KMS-11 (cell line): ENCODE measurements at regions not wholly inside any gene's neighbourhood (a gene's known extent, or its start where the extent isn't known, plus 50 kb on each side); places are given as distances from the start of the nearest gene placed in this dataset.

Experiments used
- H2AFZ ChIP-seq: fragments of 200-600 bp; sonication (generic); 2 replicates; pipeline ENCODE4 v1.6.1; 2016; ENCODE audit warnings: antibody characterized with exemption, mixed run types, low read depth
- H3K27ac ChIP-seq: fragments of 200-600 bp; sonication (generic); 2 replicates; pipeline ENCODE4 v1.6.1; 2016; ENCODE audit warnings: mild to moderate bottlenecking, mixed run types
- H3K27me3 ChIP-seq: fragments of 200-600 bp; sonication (generic); 2 replicates; pipeline ENCODE4 v1.6.1; 2017; ENCODE audit warnings: mild to moderate bottlenecking, low read depth, mixed run types, moderate library complexity; ENCODE audit not compliant: insufficient read depth
- H3K36me3 ChIP-seq: fragments of 200-600 bp; sonication (generic); 2 replicates; pipeline ENCODE4 v1.6.1; 2017; ENCODE audit warnings: mild to moderate bottlenecking, mixed run types; ENCODE audit not compliant: insufficient read depth
- H3K4me1 ChIP-seq: fragments of 200-600 bp; sonication (generic); 2 replicates; pipeline ENCODE4 v1.6.1; 2016; ENCODE audit warnings: mild to moderate bottlenecking, low read depth, mixed run types; ENCODE audit not compliant: poor library complexity, severe bottlenecking
- H3K4me2 ChIP-seq: fragments of 200-600 bp; sonication (generic); 2 replicates; pipeline ENCODE4 v1.7.0; 2016; ENCODE audit warnings: mild to moderate bottlenecking, mixed run types
- H3K4me3 ChIP-seq: fragments of 200-600 bp; sonication (generic); IDR thresholded peaks from 2 replicates; pipeline ENCODE4 v1.6.1; 2017; ENCODE audit warnings: low read depth, low read length, mixed read lengths; ENCODE audit not compliant: insufficient read depth
- H3K79me2 ChIP-seq: fragments of 200-600 bp; sonication (generic); 2 replicates; pipeline ENCODE4 v1.6.1; 2016; ENCODE audit warnings: low read depth, mixed run types; ENCODE audit not compliant: insufficient read depth
- H3K9ac ChIP-seq: fragments of 200-600 bp; sonication (generic); 2 replicates; pipeline ENCODE4 v1.6.1; 2016; ENCODE audit warnings: mild to moderate bottlenecking, mixed run types
- H4K20me1 ChIP-seq: fragments of 200-600 bp; sonication (generic); 2 replicates; pipeline ENCODE4 v1.6.1; 2016; ENCODE audit warnings: mild to moderate bottlenecking, mixed run types; ENCODE audit not compliant: insufficient read depth
- CTCF ChIP-seq: fragments of 200-600 bp; sonication (generic); conservative IDR thresholded peaks from 2 replicates; pipeline ENCODE4 v1.6.1; 2017; ENCODE audit warnings: low read depth, mild to moderate bottlenecking, antibody characterized with exemption, low read length, moderate library complexity, mixed read lengths

GRCh38 chr21:22791986-22792560 is 1793.9 kb downstream of the NCAM2 start:
- no peaks in the 10 kb centered on the region for H3K4me1 ChIP-seq
- no peak overlapping the region for H3K4me3 ChIP-seq
- H4K20me1 ChIP-seq = no peaks in the 10 kb centered on the region
- H3K36me3 ChIP-seq = no peaks in the 10 kb centered on the region
- no peak overlapping the region for H3K27ac ChIP-seq
- H3K4me2 ChIP-seq = no peak overlapping the region
- no peak overlapping the region for H3K9ac ChIP-seq
- H3K79me2 ChIP-seq = no peaks in the 10 kb centered on the region
- H3K27me3 ChIP-seq = no peaks in the 10 kb centered on the region
- peak; percentile 88 for TF ChIP-seq CTCF
- no peak overlapping the region for H2AFZ ChIP-seq

GRCh38 chr21:22795091-22795490 is 1796.9 kb downstream of the NCAM2 start:
- H3K27me3 ChIP-seq = no peaks in the 10 kb centered on the region
- no peaks in the 10 kb centered on the region for H3K79me2 ChIP-seq
- no peak overlapping the region for H2AFZ ChIP-seq
- H3K4me3 ChIP-seq = no peak overlapping the region
- no peak overlapping the region for H3K4me2 ChIP-seq
- H3K9ac ChIP-seq = no peak overlapping the region
- H3K36me3 ChIP-seq = no peaks in the 10 kb centered on the region; the same call in 1 of the 2 replicates
- no peaks in the 10 kb centered on the region for H4K20me1 ChIP-seq
- no peak overlapping the region for H3K27ac ChIP-seq
- TF ChIP-seq CTCF = no peak
- no peaks in the 10 kb centered on the region for H3K4me1 ChIP-seq

- Histone ChIP-seq H3K36me3 (no peaks in the 10 kb centered on the region; the same call in 1 of the 2 replicates), H3K4me3 (no peak overlapping the region), H3K4me2 (no peak overlapping the region), H2AFZ (no peak overlapping the region), H3K9ac (no peak overlapping the region), H3K27me3 (no peaks in the 10 kb centered on the region), H4K20me1 (no peaks in the 10 kb centered on the region), H3K79me2 (no peaks in the 10 kb centered on the region), H3K27ac (no peak overlapping the region), H3K4me1 (no peaks in the 10 kb centered on the region)
- no peak for TF ChIP-seq CTCF
Measured at GRCh38 chr21:22795644-22796043, 1797.4 kb downstream of the NCAM2 start.

GRCh38 chr21:22796147-22796546 is 1797.9 kb downstream of the NCAM2 start:
- H4K20me1 ChIP-seq = no peaks in the 10 kb centered on the region
- H2AFZ ChIP-seq = no peak overlapping the region
- no peak overlapping the region for H3K4me2 ChIP-seq
- H3K79me2 ChIP-seq = no peaks in the 10 kb centered on the region
- H3K4me3 ChIP-seq = no peak overlapping the region
- H3K4me1 ChIP-seq = no peaks in the 10 kb centered on the region
- no peak overlapping the region for H3K27ac ChIP-seq
- no peak overlapping the region for H3K9ac ChIP-seq
- H3K36me3 ChIP-seq = no peaks in the 10 kb centered on the region; the same call in 1 of the 2 replicates
- no peak for TF ChIP-seq CTCF
- no peaks in the 10 kb centered on the region for H3K27me3 ChIP-seq
